Neuron (in vitro differentiated cells): ENCODE measurements at regions not wholly inside any gene's neighbourhood (a gene's known extent, or its start where the extent isn't known, plus 50 kb on each side); places are given as distances from the start of the nearest gene placed in this dataset.

ENCODE experiments used
- H2AFZ ChIP-seq: one replicate; pipeline ENCODE4 v1.6.1; 2013; ENCODE audit warnings: low read depth, mild to moderate bottlenecking, inconsistent platforms, low read length, moderate library complexity
- H3K27me3 ChIP-seq: one replicate; pipeline ENCODE4 v1.6.1; 2013; ENCODE audit warnings: low read length; ENCODE audit not compliant: insufficient read depth
- H3K36me3 ChIP-seq: one replicate; pipeline ENCODE4 v1.6.1; 2013; ENCODE audit warnings: low read length; ENCODE audit not compliant: insufficient read depth
- H3K4me1 ChIP-seq: one replicate; pipeline ENCODE4 v1.6.1; 2013; ENCODE audit warnings: low read length; ENCODE audit not compliant: insufficient read depth
- H3K4me3 ChIP-seq: 2 replicates; pipeline ENCODE4 v1.5.1; 2013; ENCODE audit warnings: mild to moderate bottlenecking, low read length, moderate library complexity
- H3K9me3 ChIP-seq: one replicate; pipeline ENCODE4 v1.6.1; 2013; ENCODE audit warnings: low read length

DNA sequence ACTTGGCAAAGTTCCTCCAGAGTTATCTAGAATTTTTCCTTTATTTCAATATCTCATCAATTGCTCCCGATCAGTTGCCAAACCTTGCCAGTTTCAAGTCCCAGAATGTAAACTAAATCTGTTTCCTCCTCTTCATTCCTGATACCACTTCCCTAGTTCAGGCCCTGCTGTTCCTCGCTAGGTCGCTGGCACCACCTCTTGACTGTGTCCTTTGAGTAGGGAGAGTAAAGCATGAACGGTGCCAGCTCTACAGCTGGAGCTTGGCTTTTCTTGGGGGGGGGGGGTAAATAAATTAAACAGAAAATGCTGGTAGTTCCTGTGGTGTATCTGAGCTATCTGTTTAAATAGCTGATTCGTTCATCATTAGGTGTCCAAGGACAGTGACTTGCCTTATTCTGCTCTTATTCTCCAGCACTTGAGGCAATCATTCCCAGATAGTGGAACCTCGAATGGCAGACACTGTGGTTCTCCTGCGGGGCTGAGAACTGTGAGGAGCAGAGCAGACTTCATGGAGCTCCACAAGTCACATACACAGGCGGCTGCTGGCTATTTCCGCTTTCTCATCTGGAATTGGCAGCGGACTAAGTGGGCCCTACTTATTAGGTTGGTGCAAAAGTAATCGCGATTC, 168.3 kb upstream of the FAT1 start:
- H3K4me1 ChIP-seq: peaks cover 13% of the 10 kb centered on the region
- H3K36me3 ChIP-seq: no peaks in the 10 kb centered on the region
- no peaks in the 10 kb centered on the region for H3K27me3 ChIP-seq
- H3K9me3 ChIP-seq: no peaks in the 10 kb centered on the region
- H3K4me3 ChIP-seq: no peak overlapping the region
- H2AFZ ChIP-seq: no peak overlapping the region

DNA sequence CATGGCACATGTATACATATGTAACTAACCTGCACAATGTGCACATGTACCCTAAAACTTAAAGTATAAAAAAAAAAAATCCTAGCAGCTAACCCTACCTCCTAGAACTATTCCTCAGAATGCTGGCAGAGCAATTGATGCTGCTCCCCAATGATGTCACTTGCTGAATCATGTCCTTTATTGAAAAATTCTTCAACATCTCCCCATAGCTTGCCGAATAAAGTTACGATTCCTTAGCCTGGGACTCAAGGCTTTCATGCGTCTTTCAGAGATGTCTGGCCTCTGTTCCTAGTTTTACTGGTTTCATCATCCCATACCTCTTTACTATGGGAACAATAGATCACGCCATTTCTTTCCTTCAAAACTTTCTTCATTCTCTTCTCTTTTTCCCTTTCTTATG, 174.7 kb upstream of the FAT1 start:
- H3K36me3 ChIP-seq: no peaks in the 10 kb centered on the region
- no peaks in the 10 kb centered on the region for H3K4me1 ChIP-seq
- H3K9me3 ChIP-seq: no peaks in the 10 kb centered on the region
- no peak overlapping the region for H3K4me3 ChIP-seq
- no peaks in the 10 kb centered on the region for H3K27me3 ChIP-seq
- no peak overlapping the region for H2AFZ ChIP-seq

DNA sequence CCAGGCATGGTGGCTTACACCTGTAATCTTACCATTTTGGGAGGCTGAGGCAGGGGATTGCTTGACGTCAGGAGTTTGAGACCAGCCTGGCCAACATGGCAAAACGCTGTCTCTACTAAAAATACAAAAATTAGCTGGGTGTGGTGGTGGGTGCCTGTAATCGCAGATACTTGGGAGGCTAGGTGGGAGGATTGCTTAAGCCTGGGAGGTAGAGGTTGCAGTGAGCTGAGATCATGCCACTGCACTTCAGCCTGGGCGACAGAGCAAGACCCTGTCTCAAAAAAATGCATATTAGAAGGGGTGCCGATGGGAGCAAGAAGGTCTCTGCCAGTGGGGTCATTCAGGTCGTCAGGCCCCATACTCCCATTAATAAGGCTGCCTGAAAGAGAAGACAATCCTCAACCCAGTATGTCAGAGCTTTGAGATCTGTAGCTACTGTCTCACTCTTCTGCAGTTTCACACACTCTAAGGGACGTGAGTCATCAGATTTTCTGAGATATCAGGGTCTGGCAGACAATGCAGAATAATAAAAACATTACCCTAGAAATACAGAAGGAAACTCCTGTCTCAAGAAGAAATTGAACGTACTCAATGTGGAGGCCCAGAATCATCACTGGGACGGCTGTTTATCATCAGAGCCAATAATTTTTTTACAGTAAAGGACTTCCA, 176.7 kb upstream of the FAT1 start:
- Histone ChIP-seq H3K4me1 (peaks cover 3% of the 10 kb centered on the region), H3K36me3 (no peaks in the 10 kb centered on the region), H3K27me3 (no peaks in the 10 kb centered on the region), H3K9me3 (no peaks in the 10 kb centered on the region), H3K4me3 (no peak overlapping the region), H2AFZ (no peak overlapping the region)

DNA sequence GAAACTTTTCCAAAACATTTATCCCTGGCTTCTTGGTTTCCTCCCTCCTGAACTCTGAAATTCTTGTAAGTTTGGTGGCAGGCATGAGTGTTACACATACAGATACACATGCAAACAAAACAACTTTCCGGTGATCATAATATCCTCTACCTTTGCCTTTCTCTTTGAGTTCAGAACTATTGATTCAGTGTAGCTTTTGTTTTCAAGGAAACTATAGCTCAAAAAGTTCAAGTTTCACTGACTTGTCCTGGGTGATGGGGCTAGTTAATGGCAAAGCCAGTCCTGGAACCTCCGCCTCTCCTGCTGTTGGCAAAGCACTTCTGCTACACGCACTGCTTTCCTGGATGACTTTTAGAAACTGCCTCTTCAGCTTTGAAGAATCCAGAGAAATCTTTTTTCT, 177.3 kb upstream of the FAT1 start:
- Histone ChIP-seq H2AFZ (no peak overlapping the region), H3K27me3 (no peaks in the 10 kb centered on the region), H3K4me3 (no peak overlapping the region), H3K4me1 (peaks cover 3% of the 10 kb centered on the region), H3K36me3 (no peaks in the 10 kb centered on the region), H3K9me3 (no peaks in the 10 kb centered on the region)

DNA sequence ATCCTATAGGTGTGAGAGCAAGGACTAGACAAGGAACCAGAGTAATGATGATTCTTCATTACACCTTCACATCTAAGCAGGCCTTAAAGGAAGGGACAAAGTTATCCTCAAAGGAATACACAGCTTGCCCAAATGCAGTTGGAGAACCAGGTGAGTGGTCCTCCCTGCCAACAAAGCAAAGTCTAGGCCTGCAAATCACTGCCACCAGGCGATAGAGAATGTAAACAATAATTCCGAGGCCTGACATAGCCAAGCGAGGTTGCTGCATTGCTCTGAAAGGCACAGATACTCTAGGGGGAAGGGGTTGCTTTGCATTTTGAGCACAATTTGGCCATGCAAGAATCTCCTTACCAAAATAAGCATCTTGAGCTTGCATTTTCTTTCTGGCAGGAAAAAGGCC, 178.2 kb upstream of the FAT1 start:
- Histone ChIP-seq H3K36me3 (no peaks in the 10 kb centered on the region), H3K9me3 (no peaks in the 10 kb centered on the region), H2AFZ (no peak overlapping the region), H3K4me1 (peaks cover 3% of the 10 kb centered on the region), H3K27me3 (no peaks in the 10 kb centered on the region), H3K4me3 (no peak overlapping the region)

DNA sequence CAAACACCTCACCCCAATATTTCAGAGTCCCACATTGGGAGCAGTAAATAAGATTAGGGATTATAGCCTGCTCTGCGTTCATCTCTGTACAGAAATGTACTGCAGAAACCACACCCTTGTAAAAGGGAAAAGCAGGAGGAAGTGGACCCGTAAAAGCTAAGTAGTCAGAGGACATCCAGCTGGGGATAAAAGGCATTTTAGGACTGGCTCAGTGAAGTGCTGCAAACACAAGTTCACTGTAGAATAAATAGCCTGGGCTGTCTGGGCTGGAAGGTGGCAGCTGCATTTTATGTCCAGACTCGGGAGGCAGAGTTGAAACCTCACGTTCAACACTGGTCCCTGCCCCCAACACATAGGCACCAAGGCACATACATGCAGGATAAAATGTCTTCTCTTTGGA, 178.7 kb upstream of the FAT1 start:
- Histone ChIP-seq H2AFZ (no peak overlapping the region), H3K9me3 (no peaks in the 10 kb centered on the region), H3K4me3 (no peak overlapping the region), H3K4me1 (peaks cover 3% of the 10 kb centered on the region), H3K27me3 (no peaks in the 10 kb centered on the region), H3K36me3 (no peaks in the 10 kb centered on the region)

DNA sequence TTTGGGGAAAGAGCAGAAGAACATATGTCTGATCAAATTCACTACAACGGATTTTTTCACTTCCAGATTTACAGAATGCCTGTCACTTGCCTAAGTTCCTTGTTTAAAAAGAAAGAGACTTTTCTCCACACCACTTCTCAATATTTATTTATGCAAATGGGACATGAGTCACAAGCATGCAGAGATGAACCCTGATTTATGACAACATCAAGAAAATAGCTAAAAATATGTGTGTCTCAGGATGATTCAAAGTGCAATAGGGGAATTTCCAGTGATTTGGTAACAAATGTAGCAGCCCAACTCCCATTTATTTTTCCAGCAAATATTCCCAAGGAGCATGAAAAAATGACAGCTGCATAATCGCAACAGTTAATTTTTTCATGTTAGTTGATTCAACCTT, 180.4 kb upstream of the FAT1 start:
- Histone ChIP-seq H3K4me1 (peaks cover 3% of the 10 kb centered on the region), H3K9me3 (no peaks in the 10 kb centered on the region), H2AFZ (no peak overlapping the region), H3K27me3 (no peaks in the 10 kb centered on the region), H3K4me3 (no peak overlapping the region), H3K36me3 (no peaks in the 10 kb centered on the region)

DNA sequence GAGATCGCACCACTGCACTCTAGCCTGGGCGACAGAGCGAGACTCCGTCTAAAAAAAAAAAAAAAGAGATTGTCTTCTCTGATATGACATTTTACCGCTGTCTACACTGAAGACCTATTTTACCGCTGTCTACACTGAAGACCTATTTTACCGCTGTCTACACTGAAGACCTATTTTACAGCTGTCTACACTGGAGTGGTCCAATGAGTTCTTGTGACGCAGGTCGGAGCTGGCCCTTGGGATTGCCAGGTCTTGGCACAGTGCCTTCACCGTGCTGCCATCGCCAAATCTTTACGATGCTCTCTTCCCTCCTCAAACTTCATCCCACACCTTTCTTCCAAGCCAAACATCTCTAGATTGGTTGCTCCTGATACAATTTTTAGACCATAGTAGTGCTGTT, 183.1 kb upstream of the FAT1 start:
- no peaks in the 10 kb centered on the region for H3K9me3 ChIP-seq
- H3K4me1 ChIP-seq: peaks cover 3% of the 10 kb centered on the region

DNA sequence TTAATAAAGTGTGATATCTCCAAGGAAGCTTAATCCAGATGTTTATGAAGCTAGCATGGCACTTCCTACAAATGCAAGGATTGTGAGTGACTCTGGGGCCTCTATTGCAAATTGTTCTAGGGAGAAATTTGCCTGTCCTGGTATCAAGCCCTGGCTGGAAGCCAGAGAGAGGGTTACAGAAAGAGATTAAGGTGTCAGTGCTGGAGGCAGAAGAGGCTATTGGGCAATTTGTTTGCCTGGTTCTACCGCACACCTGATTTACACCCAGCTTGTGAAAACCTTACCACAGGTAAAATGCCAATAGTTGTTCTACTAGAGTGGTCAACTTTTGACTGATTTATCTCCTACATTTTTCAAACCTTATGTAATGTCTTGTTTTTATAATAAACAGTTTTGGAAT, 186.7 kb upstream of the FAT1 start:
- H2AFZ ChIP-seq: no peak overlapping the region
- no peaks in the 10 kb centered on the region for H3K27me3 ChIP-seq
- H3K9me3 ChIP-seq: no peaks in the 10 kb centered on the region
- no peaks in the 10 kb centered on the region for H3K36me3 ChIP-seq
- H3K4me3 ChIP-seq: no peak overlapping the region
- H3K4me1 ChIP-seq: no peaks in the 10 kb centered on the region

More for the DNA sequence above, 183.1 kb upstream of the FAT1 start:
- Histone ChIP-seq H3K27me3 (no peaks in the 10 kb centered on the region), H3K36me3 (no peaks in the 10 kb centered on the region), H3K4me3 (no peak overlapping the region), H2AFZ (no peak overlapping the region)

DNA sequence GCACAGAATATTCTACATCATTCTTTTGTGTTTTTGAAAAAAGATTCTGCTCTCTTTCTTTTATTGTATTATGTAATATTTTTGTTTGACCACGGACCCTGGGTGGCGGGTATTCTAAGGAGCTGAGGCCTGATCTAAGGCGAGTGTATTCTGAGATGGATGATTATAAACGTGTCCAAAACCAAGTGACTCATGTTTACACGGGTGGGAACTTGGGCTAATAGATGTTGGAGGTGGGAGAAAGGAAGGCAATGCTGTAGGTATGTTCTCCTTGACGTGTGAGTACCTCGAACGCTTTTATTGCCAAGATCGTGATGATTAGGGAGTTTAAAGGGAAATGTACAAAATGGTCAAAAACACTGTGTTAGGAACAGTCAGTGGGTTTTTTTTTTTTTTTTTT, 188.9 kb upstream of the FAT1 start:
- Histone ChIP-seq H3K4me1 (no peaks in the 10 kb centered on the region), H3K36me3 (no peaks in the 10 kb centered on the region), H2AFZ (no peak overlapping the region), H3K9me3 (no peaks in the 10 kb centered on the region), H3K4me3 (no peak overlapping the region), H3K27me3 (no peaks in the 10 kb centered on the region)

DNA sequence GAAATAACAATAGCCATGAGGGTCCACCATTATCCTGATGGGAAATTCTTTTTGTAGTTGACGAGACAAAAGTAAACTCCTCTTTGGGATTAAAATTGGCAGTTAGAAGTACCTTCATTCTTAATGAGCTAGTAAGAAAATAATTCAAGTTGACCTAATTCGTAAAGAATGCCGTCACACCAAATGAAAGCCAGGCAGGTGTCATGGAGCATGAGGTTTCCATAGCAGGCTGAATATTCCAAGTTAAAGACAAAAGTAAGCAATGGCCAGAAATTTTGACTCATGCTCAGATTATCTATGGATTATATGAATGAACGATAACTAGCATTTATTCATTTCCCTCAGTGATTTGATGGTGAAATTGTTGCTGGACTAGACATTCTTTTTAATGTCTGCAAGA, 192.2 kb upstream of the FAT1 start:
- no peak overlapping the region for H2AFZ ChIP-seq
- no peak overlapping the region for H3K4me3 ChIP-seq
- no peaks in the 10 kb centered on the region for H3K36me3 ChIP-seq
- no peaks in the 10 kb centered on the region for H3K27me3 ChIP-seq
- peaks cover 5% of the 10 kb centered on the region for H3K4me1 ChIP-seq
- no peaks in the 10 kb centered on the region for H3K9me3 ChIP-seq

DNA sequence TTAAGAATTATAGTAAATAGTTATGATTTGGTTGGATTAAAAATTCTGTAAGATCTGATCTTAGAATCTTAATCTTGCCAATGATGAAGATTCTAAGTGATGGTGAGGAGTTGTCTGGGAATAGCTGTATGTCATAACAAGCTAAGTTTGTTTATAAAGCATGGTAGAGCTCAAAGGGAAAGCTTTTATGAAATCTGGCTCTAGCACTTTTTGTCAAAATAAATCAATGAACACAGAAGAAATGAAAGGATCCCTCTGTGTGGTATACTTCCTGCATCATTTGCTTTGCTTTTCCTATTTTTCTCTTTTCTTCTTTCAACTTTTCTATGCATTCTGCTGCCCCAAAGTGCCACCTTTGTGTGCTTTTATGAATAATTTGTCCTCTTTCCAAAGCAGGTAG, 193.5 kb upstream of the FAT1 start:
- Histone ChIP-seq H3K4me1 (peaks cover 5% of the 10 kb centered on the region), H3K9me3 (no peaks in the 10 kb centered on the region), H2AFZ (no peak overlapping the region), H3K36me3 (no peaks in the 10 kb centered on the region), H3K27me3 (no peaks in the 10 kb centered on the region), H3K4me3 (no peak overlapping the region)

DNA sequence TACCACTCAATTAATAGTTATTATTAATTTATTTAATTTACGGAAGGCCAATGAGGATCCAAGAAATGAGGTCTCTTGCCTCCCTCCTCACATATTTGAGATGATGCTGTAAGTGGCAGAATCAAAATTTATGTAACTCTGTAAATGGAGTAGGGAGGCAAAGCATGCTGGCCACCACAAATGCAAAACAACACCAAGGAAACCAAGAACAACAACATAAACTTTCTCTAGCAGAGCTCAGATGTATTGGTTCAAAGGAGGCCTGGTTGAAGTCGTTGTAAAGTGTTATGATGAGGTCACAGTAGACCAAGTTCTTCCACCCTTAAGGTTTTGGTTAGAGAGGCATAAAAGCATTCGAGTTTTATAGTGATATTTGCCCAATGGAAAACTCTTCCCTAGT, 194.8 kb upstream of the FAT1 start:
- Histone ChIP-seq H3K4me3 (no peak overlapping the region), H2AFZ (no peak overlapping the region), H3K36me3 (no peaks in the 10 kb centered on the region), H3K9me3 (no peaks in the 10 kb centered on the region), H3K27me3 (no peaks in the 10 kb centered on the region), H3K4me1 (peaks cover 5% of the 10 kb centered on the region)

DNA sequence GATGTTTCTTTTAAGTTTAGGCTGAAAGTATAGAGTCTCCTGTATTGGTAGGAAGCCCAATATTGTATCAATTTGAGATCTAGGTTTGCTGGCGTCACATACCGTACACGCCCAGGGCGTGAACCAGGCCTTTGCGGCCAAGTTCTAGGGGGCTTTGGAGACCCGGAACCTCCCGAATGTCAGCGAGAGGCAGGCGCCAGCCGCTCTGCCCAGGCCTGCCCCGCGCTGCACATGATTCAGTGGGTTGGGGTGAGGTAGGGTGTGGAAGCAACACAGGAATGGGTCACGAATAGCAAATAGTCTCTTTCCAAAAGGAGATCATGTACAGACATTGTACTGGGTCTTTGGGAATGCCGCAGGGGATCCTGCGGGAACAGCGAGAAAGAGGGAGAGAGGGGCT, 195.7 kb upstream of the FAT1 start:
- Histone ChIP-seq H3K4me3 (no peak overlapping the region), H2AFZ (no peak overlapping the region), H3K9me3 (no peaks in the 10 kb centered on the region), H3K27me3 (no peaks in the 10 kb centered on the region), H3K36me3 (no peaks in the 10 kb centered on the region), H3K4me1 (peaks cover 5% of the 10 kb centered on the region)
